Lower leg skin (tissue), 4 donors: ENCODE measurements at regions not wholly inside any gene's neighbourhood (a gene's known extent, or its start where the extent isn't known, plus 50 kb on each side); places are given as distances from the start of the nearest gene placed in this dataset.

Experiments
- DNase-seq, 2 donors: peaks; one replicate each; pipeline ENCODE4 v3.0.0-alpha.2; 2019; ENCODE audit warnings: low spot score in 2 of 2
- H3K4me3 ChIP-seq: fragments of 200-600 bp; sonication (generic); 2 replicates; pipeline ENCODE4 v1.5.1; 2017; ENCODE audit warnings: mild to moderate bottlenecking, low read depth; ENCODE audit not compliant: poor library complexity, severe bottlenecking
- POLR2A ChIP-seq, 2 donors: fragments of 450-650 bp; IDR thresholded peaks; one replicate each; pipeline ENCODE4 v1.6.1; 2016 to 2017; ENCODE audit warnings: antibody characterized with exemption in 2 of 2, mild to moderate bottlenecking in 1 of 2, moderate library complexity in 1 of 2
- WGBS, 2 donors: methylation state at CpG; one replicate each; pipeline ENCODE4 v1.1.5; 2018; 5-methylcytosine and 5-hydroxymethylcytosine counted together
- intact Hi-C: fragments of 100-400 bp; cut with DNase I; formaldehyde crosslinking; loops from one replicate; pipeline ENCODE4 v1.15.0; 2023; ENCODE audit warnings: low total_unique reads
- TF ChIP-seq, protein P1 (sequence below), 3 donors: fragments of 450-650 bp; IDR thresholded peaks; one replicate each; pipeline ENCODE4 v1.5.1; 2016; ENCODE audit warnings: antibody characterized with exemption in 3 of 3, mild to moderate bottlenecking in 3 of 3, moderate library complexity in 2 of 3

DNA sequence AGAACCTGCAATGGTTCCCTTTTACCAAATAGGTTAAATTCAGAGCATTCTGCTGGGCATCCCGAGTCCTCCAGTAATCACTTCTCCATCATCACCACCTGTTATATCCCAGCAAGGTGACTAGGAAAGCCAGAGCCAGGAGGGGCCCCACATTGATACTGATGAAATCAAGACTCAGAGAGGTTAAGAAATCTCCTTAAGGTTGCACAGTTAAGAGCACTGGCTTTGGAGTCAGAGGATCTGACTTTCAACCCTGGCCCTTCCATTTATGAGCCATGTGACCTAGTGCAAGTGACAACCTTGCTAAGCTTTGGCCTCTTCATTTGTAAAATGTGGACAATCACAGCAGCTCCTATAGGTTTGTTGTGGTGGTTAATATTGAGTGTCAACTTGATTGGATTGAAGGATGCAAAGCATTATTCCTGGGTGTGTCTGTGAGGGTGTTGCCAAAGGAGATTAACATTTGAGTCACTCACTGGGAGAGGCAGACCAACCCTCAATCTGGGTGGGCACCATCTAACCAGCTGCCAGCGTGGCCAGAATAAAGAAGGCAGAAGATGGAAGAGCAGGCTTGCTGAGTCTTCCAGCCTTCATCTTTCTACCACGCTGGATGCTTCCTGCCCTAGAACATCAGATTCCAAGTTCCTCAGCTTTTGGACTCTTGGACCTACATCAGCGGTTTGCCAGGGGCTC lies 194.2 kb upstream of the ASIC2 start:
- H3K4me3 ChIP-seq, result no peak overlapping the region
- WGBS, 2 donors, result 56 to 70% methylated on average over 4 of the region's 4 CpGs
- intact Hi-C loops, result no loop called here
- DNase-seq, result no peak
- TF ChIP-seq, protein P1, sequence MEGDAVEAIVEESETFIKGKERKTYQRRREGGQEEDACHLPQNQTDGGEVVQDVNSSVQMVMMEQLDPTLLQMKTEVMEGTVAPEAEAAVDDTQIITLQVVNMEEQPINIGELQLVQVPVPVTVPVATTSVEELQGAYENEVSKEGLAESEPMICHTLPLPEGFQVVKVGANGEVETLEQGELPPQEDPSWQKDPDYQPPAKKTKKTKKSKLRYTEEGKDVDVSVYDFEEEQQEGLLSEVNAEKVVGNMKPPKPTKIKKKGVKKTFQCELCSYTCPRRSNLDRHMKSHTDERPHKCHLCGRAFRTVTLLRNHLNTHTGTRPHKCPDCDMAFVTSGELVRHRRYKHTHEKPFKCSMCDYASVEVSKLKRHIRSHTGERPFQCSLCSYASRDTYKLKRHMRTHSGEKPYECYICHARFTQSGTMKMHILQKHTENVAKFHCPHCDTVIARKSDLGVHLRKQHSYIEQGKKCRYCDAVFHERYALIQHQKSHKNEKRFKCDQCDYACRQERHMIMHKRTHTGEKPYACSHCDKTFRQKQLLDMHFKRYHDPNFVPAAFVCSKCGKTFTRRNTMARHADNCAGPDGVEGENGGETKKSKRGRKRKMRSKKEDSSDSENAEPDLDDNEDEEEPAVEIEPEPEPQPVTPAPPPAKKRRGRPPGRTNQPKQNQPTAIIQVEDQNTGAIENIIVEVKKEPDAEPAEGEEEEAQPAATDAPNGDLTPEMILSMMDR (IDR thresholded peaks at IDR 0.05), result no peak
- TF ChIP-seq POLR2A (IDR thresholded peaks at IDR 0.05), result no peak

GRCh38 chr17:33491871-33492481 lies 198.9 kb upstream of the ASIC2 start:
- TF ChIP-seq, protein P1 (IDR thresholded peaks at IDR 0.05), result no peak
- no peak for TF ChIP-seq POLR2A (IDR thresholded peaks at IDR 0.05)
- no peak overlapping the region for H3K4me3 ChIP-seq
- DNase-seq, result no peak
- intact Hi-C loops, result no loop called here
- WGBS, 2 donors, result 91 to 92% methylated on average over 9 of the region's 9 CpGs

DNA sequence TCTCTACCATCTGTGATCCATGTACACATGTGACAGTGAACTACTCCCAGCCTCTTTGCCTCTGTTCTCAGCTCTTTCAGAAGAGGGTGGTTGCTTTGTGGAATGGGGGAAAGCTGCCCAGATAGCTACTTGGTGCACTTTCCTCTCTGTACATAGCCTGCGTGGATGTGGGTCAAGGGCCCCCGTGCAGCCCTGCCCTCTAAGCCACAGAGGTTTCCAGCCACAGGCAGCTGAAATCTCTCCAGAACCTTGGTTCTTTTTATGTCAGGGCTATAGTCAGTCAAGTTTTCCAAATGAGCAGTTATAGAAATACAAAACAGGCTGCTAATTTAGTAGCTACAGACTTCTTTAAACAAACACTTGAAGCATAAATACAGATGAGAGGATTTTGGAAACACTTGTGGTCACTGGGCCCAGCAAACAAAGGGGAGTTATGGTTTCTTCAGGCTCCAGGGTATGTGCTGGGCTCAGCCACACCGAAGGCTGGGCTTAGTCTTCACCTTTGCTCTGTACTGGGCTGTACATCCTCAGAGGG lies 199.7 kb upstream of the ASIC2 start:
- no peak for TF ChIP-seq POLR2A (IDR thresholded peaks at IDR 0.05)
- TF ChIP-seq, protein P1 (IDR thresholded peaks at IDR 0.05), result no peak
- intact Hi-C loops, result no loop called here
- no peak for DNase-seq
- WGBS, 2 donors, result 70 to 80% methylated on average over 3 of the region's 3 CpGs
- no peak overlapping the region for H3K4me3 ChIP-seq

GRCh38 chr17:33493566-33493965 lies 200.5 kb upstream of the ASIC2 start:
- DNase-seq, result no peak
- intact Hi-C loops, result no loop called here
- no peak overlapping the region for H3K4me3 ChIP-seq
- WGBS, 2 donors, result 75 to 79% methylated on average over 5 of the region's 5 CpGs
- no peak for TF ChIP-seq POLR2A (IDR thresholded peaks at IDR 0.05)
- TF ChIP-seq, protein P1 (IDR thresholded peaks at IDR 0.05), result no peak

GRCh38 chr17:33494151-33494550 lies 201.1 kb upstream of the ASIC2 start:
- TF ChIP-seq, protein P1 (IDR thresholded peaks at IDR 0.05), result no peak
- H3K4me3 ChIP-seq, result no peak overlapping the region
- intact Hi-C loops, result no loop called here
- no peak for DNase-seq
- 81 to 87% methylated on average over 4 of the region's 4 CpGs for WGBS, 2 donors
